Adrenal gland (tissue), 9 donors: ENCODE measurements at regions not wholly inside any gene's neighbourhood (a gene's known extent, or its start where the extent isn't known, plus 50 kb on each side); places are given as distances from the start of the nearest gene placed in this dataset.

Experiments
- DNase-seq, 7 donors: peaks; one replicate each; pipeline ENCODE4 v3.0.0-alpha.2; 2019 to 2020
- H3K27ac ChIP-seq, 5 donors: fragments of 200-600 bp; sonication (generic) in 4 of 5; 1 replicate in 3 of 5; 2 replicates in 2 of 5; pipeline versions ENCODE4 v1.5.1 to v1.8.0; 2016 to 2020; ENCODE audit warnings: mild to moderate bottlenecking in 1 of 5
- H3K27me3 ChIP-seq: fragments of 200-600 bp; 2 replicates; pipeline ENCODE4 v1.8.0; 2021
- H3K36me3 ChIP-seq, 2 donors: fragments of 200-600 bp; replicated peaks in 1 of 2; 1 replicate in 1 of 2; 2 replicates in 1 of 2; pipeline versions ENCODE4 v1.5.1 to v1.8.0; 2018 to 2022
- H3K4me1 ChIP-seq, 2 donors: fragments of 200-600 bp; replicated peaks in 1 of 2; 1 replicate in 1 of 2; 2 replicates in 1 of 2; pipeline versions ENCODE4 v1.5.1 to v1.8.0; 2018 to 2021
- H3K4me3 ChIP-seq, 4 donors: fragments of 200-600 bp; sonication (generic) in 3 of 4; one replicate each; pipeline ENCODE4 v1.5.1; 2016 to 2018
- H3K9me3 ChIP-seq, 3 donors: fragments of 200-600 bp; sonication (generic) in 1 of 3; replicated peaks in 1 of 3; 1 replicate in 2 of 3; 2 replicates in 1 of 3; pipeline versions ENCODE4 v1.5.1 to v1.8.0; 2016 to 2021
- CTCF ChIP-seq, 6 experiments: fragments of 450-650 bp in 4 of 6; fragments of 200-600 bp in 2 of 6; sonication (generic) in 1 of 6; IDR thresholded peaks; 1 replicate in 5 of 6; 2 replicates in 1 of 6; pipeline versions ENCODE4 v1.5.1 to v1.8.0; 2016 to 2021; ENCODE audit warnings: antibody characterized with exemption in 6 of 6, mild to moderate bottlenecking in 2 of 6, moderate library complexity in 1 of 6
- POLR2A ChIP-seq, 2 donors: fragments of 450-650 bp; IDR thresholded peaks; one replicate each; pipeline ENCODE4 v1.6.1; 2017; ENCODE audit warnings: antibody characterized with exemption in 2 of 2, mild to moderate bottlenecking in 2 of 2, moderate library complexity in 1 of 2
- WGBS, 4 donors: extraction: QIAGEN DNeasy Blood & Tissue Kit in 2 of 4; methylation state at CpG; one replicate each; pipeline versions ENCODE4 v1.1.5 to v1.1.7; 2013 to 2017; 5-methylcytosine and 5-hydroxymethylcytosine counted together
- intact Hi-C, 2 donors: fragments of 100-400 bp; cut with DNase I; formaldehyde crosslinking; loops; one replicate each; pipeline versions ENCODE4 v1.14.1 to v1.15.0; 2022 to 2023
- donor health status: healthy with polysubstance abuse.
- donor health status: Bipolar disorder and iron deficiency.
- donor health status: DM: yes; HTN: yes; CAD: no.
- donor health status: DM: no; HTN: no; CAD: no.
- donor health status: DM: no; HTN: no; CAD: no.

- intact Hi-C loops = loop anchor here in 1 of 2 donors (10.0 kb wide), 1 partner anchor 51 kb away; no protein-coding TSS in a partner anchor
- WGBS, 4 donors = 91 to 95% (median 94%) methylated on average over 11 to 13 of the region's 13 CpGs
Measured at GRCh38 chr9:87083986-87084385, 136.7 kb upstream of the GAS1 start.

GRCh38 chr9:87084407-87084806 lies 137.1 kb upstream of the GAS1 start:
- Histone ChIP-seq H3K27ac (no peak overlapping the region), H3K36me3 (no peaks in the 10 kb centered on the region), H3K4me1 (no peaks in the 10 kb centered on the region), H3K27me3 (no peaks in the 10 kb centered on the region), H3K4me3 (no peak overlapping the region), H3K9me3 (no peaks in the 10 kb centered on the region)
- intact Hi-C loops = loop anchor here in 1 of 2 donors (10.0 kb wide), 1 partner anchor 50 kb away; no protein-coding TSS in a partner anchor
- DNase-seq = no peak
- TF ChIP-seq CTCF (IDR thresholded peaks at IDR 0.05) = no peak
- no peak for TF ChIP-seq POLR2A (IDR thresholded peaks at IDR 0.05)
- 89 to 100% (median 94%) methylated on average over 2 to 12 of the region's 12 CpGs for WGBS, 4 donors

More at GRCh38 chr9:87083986-87084385, 136.7 kb upstream of the GAS1 start:
- Histone ChIP-seq H3K4me3 (no peak overlapping the region), H3K36me3 (no peaks in the 10 kb centered on the region), H3K9me3 (no peaks in the 10 kb centered on the region), H3K27me3 (no peaks in the 10 kb centered on the region), H3K4me1 (no peaks in the 10 kb centered on the region), H3K27ac (no peak overlapping the region)
- TF ChIP-seq CTCF (IDR thresholded peaks at IDR 0.05) (no peak), POLR2A (IDR thresholded peaks at IDR 0.05) (no peak)
- no peak for DNase-seq

- Histone ChIP-seq H3K4me1 (no peaks in the 10 kb centered on the region), H3K36me3 (no peaks in the 10 kb centered on the region), H3K4me3 (no peak overlapping the region), H3K27ac (no peak overlapping the region), H3K27me3 (no peaks in the 10 kb centered on the region), H3K9me3 (no peaks in the 10 kb centered on the region)
- no peak for DNase-seq
- WGBS, 4 donors = 92 to 96% (median 93%) methylated on average over 27 of the region's 27 CpGs
- intact Hi-C loops = loop anchor here in 1 of 2 donors (10.0 kb wide), 1 partner anchor 50 kb away; no protein-coding TSS in a partner anchor
- TF ChIP-seq POLR2A (IDR thresholded peaks at IDR 0.05) (no peak), CTCF (IDR thresholded peaks at IDR 0.05) (no peak)
Measured at GRCh38 chr9:87085073-87085472, 137.8 kb upstream of the GAS1 start.

- H3K36me3 ChIP-seq = no peaks in the 10 kb centered on the region
- no peaks in the 10 kb centered on the region for H3K9me3 ChIP-seq
- H3K27ac ChIP-seq = no peak overlapping the region
- intact Hi-C loops = loop anchor here in 1 of 2 donors (10.0 kb wide), 1 partner anchor 49 kb away; no protein-coding TSS in a partner anchor
- no peak for DNase-seq
- no peaks in the 10 kb centered on the region for H3K27me3 ChIP-seq
- no peak overlapping the region for H3K4me3 ChIP-seq
- H3K4me1 ChIP-seq = no peaks in the 10 kb centered on the region
- TF ChIP-seq CTCF (IDR thresholded peaks at IDR 0.05) (no peak), POLR2A (IDR thresholded peaks at IDR 0.05) (no peak)
- WGBS, 4 donors = 78 to 87% (median 81%) methylated on average over 9 of the region's 9 CpGs
Measured at GRCh38 chr9:87085521-87085920, 138.2 kb upstream of the GAS1 start.
